ENCODE measurements at regions not wholly inside any gene's neighbourhood (a gene's known extent, or its start where the extent isn't known, plus 50 kb on each side); places are given as distances from the start of the nearest gene placed in this dataset.

GRCh38 chr20:12410783-12411182 is 493.1 kb downstream of the BTBD3 start (continued):
- TF ChIP-seq JUN (IDR thresholded peaks at IDR 0.05; ENCODE audit: low read depth, low read length): no peak
- TF ChIP-seq CHD7 (IDR thresholded peaks at IDR 0.05; ENCODE audit: insufficient replicate concordance, low read length): no peak
- no peak for TF ChIP-seq CREB1 (IDR thresholded peaks at IDR 0.05)

Data from H1 (cell line).